ENCODE measurements at regions not wholly inside any gene's neighbourhood (a gene's known extent, or its start where the extent isn't known, plus 50 kb on each side); places are given as distances from the start of the nearest gene placed in this dataset.

GRCh38 chr13:99055735-99056134 is 77.9 kb upstream of the DOCK9 start:
- DNase-seq: no peak

DNA sequence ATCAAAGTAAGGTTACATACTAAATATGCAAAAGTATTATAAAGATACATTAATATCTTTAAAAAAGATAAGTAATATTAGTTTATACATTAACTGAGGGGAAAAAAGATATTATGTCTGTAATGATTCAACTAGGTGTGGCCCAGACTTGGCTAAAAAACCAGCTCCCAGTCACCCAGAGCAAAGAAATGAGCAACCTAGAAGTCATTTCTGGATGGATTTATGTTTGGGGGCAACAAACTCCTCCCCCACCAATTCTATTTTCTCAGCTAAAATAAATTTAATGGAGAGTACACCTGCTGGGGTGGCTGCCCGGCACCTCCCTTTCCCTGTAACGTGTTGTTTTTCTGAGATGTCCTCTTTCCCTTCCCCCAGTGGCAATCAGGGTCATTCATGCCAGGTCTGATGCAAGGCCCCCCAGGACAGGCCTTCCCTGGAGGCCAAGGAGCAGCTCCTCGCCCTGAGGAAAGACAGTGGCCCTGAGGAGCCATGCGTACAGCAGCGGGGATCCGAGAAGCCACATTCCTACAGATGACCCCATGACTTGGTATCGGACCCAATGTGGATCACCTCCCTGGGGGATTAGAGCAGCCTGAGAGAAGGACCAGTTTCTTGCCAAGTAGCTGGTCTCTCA is 78.6 kb upstream of the DOCK9 start:
- no peak for DNase-seq

GRCh38 chr13:99057310-99057975 is 79.6 kb upstream of the DOCK9 start:
- DNase-seq: no peak

DNA sequence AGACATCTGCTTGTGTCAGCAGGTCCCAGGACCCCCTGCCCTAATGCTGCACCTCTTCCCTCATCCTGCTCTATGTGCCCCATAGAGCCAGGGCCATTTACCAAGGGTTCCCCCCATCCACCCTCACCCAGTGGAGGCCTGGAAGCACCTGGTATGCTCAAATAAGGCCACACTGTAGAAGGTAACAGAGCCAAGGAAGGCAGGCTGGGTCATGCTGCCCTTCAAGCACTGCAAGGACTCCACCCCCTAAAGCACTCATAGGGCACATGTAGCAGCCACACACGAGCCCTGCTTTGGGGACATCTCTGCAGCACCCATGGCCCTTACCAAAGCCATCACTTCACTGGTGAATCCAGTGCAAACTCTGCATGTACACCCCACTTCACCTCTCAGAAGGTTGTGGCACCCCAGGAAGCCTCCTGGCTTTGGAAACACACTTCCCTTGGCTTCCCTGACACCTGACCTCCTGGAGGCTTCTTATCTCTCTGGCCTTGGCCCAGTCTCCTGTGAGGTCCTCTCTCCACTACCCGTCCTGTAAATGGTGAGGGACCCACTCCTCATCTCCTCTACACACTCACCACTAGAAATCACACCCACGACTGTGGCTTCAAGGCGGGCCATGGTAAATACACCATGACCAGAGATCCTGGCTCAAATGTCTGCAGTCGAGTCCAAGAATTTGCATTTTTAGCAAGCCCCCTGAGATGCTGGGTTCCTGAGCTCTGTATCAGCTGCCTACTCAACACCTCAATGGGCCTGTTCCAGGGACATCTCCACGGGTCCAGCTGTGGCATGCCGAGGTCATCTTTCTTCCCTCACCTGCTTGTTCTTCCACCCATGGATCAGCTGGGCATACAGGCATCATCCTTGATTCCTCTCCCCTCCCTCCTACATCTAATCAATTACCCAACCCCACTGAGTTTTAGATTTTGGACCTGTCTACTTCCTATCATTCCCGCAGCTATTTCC is 80.9 kb upstream of the DOCK9 start:
- DNase-seq: no peak

GRCh38 chr13:99059498-99060075 is 81.7 kb upstream of the DOCK9 start:
- no peak for DNase-seq

DNA sequence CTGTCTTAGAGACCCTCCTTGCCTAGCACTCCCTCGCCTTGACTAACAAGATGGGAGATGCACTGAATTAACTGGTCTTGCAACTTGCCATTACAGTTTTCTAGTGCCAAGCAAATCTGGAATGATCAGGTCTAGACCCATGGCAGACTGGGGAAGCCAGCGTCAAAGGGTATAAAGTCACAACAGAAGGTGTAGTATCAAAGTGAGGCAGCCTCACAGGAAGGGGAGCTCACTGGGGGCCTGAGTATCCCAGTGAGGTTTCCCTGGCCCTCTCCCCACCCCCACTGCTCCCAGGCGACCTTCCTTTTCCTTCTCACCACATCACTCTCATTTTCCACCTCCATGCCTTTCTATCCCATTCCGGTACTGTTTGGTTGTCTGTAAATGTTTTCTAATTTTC is 83.5 kb upstream of the DOCK9 start:
- no peak for DNase-seq

GRCh38 chr13:99062593-99062992 is 84.7 kb upstream of the DOCK9 start:
- no peak for DNase-seq

DNA sequence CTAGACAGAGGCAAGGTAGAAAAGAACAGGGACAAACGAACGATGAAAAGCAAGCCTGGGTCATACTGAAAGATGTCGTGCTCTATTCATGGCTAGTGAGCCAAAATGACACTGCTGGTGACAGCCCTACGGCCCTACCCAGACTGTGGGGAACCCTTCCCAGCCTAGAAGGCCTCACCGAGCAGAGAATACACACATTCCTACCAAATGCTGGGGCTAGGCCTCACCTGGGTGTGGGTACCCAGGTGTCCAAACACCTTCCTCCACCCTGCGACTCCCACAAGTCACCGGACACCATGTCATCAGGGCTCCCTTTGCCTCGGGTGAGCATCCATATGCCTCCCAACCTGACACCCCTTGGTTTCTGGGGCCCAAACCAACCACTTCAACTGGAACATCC is 85.3 kb upstream of the DOCK9 start:
- no peak for DNase-seq

DNA sequence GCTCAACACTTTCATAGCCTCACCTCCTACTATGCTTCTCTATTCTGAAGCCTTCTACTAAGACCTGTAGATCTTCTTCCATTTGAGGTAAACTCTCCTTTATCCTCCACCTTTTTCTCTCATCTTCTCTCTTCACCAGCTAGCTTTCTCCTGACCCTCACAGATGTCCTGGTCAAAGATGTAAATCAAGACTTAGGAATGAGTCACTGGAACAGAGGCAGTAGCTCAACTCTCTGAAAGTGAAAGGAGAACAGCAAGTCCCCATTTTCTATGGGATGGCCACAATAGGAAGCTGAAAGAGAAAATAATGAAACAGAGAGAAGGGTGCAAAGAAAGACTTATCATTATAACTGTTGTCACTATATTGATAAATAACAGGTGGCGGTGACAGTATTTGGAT is 86.1 kb upstream of the DOCK9 start:
- DNase-seq: no peak

DNA sequence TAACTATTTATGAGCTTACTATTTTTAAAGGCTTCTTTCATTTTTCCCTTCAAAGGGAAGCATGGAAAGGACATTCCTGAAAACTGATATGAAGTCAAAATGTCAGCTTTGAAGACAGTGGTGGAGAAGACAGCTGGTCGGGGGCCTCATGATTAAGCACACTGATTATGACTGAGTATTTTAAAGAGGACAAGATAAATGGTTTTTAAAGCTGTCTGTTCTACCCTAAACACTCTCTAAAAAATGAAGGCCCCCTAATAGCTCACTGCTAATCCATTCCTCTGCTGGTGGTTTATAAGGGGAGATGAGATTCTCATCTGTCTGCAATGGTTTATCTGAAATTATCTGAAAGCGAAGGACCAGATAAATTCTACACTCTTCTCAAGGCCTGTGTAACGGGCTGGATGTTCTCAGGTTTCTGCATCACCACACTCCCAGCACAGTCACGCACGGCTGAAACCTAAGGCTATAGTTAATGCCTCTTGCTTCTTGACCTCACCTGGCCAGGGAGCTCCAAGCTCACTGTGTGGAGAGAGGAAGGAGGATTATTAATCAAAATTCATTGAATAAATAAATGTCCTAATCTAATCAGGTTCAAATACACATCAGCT is 86.9 kb upstream of the DOCK9 start:
- no peak for DNase-seq

- no peak for DNase-seq
Measured at GRCh38 chr13:99065235-99066015, 87.6 kb upstream of the DOCK9 start.

GRCh38 chr13:99066219-99066618 is 88.4 kb upstream of the DOCK9 start:
- no peak for DNase-seq

DNA sequence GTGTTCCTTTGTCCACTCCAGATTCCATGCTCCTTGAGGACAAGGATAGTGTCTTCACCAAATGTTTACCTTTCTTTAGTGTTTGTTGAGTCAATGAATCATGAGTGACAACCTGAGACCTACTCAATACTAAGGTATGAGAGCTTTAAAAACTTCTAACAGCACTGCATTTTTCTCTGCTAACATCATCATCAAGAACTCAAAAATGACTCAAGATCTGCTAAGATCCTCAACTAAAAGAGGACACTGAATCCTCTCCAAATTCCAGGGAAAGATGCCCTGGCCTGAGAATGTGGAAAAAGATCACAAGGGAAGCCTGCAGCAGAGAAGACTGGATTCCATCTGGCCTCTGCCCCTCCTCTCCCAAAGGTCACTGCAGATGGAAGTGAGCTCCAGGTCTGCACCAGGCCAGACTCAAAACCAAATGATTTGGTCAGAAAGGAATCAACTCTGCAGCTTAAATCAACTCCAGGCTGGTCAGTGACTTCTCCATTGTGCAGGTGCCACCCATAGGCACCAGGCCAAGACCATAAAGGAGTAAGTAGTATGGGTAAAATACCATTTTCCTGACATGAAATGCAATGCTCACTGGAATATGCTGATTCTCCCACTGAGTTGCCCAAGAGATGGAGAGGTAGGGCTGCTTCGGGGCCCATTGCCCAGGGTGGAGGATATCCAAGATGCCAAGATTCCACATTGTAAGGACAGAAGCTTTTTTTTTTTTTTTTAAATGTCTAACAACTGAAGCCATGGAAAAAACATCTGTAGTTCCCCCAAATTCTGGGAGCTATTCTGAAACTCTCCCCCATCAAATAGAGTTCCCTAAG is 89.5 kb upstream of the DOCK9 start:
- DNase-seq: no peak

DNA sequence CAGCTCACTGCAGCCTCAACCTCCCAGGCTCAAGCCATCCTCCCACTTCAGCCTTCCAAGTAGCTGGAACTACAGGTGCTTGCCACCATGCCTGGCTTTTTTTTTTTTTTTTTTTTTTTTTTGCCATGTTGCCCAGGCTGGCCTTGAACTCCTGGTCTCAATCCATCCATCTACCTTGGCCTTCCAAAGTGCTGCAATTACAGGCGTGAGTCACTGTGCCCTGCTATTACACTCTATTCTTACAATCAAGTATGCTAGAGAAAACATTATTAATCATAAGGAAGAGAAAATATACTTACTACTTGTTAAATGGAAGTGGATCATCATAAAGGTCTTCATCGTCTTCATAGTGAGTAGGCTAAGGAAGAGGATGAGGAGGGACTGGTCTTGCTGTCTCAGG is 93.3 kb upstream of the DOCK9 start:
- DNase-seq: no peak

DNA sequence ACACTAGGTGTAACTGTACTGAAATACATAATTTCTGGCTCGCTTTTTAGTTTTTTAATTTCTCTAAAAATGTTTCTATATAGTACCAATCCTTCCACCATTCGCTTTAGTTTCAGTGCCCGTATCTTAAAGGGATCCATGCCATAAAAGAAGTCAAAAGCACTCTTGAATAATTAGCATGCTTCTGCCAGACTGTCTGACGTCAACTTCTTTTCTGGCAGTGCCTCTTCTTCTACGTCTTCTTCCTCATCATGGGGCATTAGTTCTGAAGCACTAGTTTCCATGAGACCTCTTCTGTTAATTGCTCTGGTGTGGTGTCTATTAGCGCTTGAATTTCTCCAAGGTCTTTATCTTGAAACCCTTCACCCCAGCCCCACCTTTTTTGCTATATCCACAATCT is 93.8 kb upstream of the DOCK9 start:
- no peak for DNase-seq

- no peak for DNase-seq
Measured at GRCh38 chr13:99072356-99072755, 94.5 kb upstream of the DOCK9 start.

GRCh38 chr13:99072941-99073340 is 95.1 kb upstream of the DOCK9 start:
- no peak for DNase-seq

- DNase-seq: no peak
Measured at GRCh38 chr13:99074693-99075092, 96.8 kb upstream of the DOCK9 start.

DNA sequence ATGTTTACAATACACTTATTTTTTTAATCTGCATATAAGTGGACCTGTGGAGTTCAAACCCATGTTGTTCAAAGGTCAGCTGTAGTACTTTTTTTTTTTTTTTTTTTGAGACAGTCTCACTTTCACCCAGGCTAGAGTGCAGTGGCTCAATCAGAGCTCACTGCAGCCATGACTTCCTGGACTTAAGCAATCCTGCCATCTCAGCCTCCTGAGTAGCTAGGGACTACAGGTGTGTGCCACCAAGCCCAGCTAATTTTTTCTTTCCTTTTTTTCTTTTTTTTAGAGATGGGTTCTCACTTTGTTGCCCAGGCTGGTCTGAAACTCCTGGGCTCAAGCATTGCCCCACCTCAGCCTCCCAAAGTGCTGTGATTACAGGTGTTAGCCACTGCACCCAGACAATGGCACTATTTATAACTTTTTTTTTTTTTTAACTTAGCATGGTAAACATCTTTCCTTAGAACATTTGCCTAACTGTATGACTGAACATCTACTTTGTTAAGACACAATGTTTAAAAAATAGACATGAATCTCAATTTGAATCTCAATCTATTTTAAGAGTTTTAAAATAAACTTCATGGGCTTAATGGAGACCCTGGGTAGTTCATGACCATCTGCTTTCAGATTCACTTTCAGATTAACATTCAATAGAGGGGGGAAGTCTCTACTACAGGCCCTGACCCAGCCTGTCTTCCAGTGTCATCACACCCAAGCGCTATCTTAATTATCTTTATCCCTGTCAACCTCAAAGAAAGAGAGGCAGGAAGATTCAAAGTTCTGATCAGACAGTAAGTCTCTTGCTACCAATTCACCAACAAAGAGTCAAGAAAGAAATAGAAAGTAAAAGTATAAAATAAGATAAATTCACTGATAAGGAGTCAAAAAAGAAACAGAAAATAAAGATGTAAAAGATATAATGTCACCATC is 97.7 kb upstream of the DOCK9 start:
- DNase-seq: no peak
